ENCODE measurements at regions not wholly inside any gene's neighbourhood (a gene's known extent, or its start where the extent isn't known, plus 50 kb on each side); places are given as distances from the start of the nearest gene placed in this dataset.
"Not testable (repeated sequence)": the region's sequence is repeated elsewhere in the genome, so short reads cannot be mapped to it uniquely, and the experiment has no call there.

DNA sequence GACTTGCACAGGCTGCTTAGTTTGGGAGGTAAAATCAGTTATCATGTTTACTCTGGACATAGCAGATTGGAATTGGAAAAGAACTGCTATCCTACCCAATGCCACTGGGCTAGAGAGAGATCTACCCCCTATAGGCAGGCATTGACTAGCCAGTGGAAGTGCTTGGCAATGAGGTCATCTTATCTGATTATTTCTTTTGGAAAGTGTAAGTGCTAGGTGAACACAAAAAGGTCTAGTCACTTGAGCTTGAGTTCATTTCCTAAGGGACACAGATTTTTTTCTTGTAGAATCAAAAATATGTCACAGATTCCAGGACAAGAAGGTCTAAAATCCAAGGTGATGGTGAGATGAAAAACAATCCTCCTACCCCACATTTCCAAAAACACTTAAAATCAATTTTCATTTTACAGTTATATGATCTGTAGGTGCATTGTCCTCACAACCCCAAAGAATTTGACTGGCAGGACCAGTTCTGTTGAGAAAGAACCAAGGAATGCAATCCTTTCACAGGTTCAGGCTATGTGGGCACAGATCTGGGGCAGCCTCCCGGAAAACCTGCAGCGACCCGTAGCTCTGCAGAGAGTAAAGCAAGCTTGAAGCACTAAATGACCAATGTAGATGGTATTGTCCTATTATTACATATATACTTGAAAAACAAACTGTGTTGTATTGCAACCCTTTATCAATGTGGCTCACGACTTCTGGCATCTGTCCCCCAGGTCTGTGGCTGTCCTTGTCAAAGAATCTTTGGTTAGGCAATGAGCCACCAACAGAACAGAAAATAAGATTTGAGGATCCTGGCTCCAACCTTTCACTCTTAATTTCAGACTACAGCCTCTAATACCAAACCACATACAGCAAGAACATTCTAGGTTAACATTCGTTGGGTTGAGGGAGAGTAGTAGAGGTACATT is 67.3 kb upstream of the ADTRP start:
- BruUV-seq (replicated peaks), result no TSS peak
- ChIA-PET CTCF (no interaction called here), POLR2A (no interaction called here)
- no peaks in the 10 kb centered on the region for H3K27me3 ChIP-seq (ENCODE audit: control insufficient read depth, insufficient read depth, low read length)
- no peak overlapping the region for H3K27ac ChIP-seq (ENCODE audit: low read length)
- in situ Hi-C loops (cut with HindIII; ENCODE audit: low pct_unique_long_range_greater_than_20kb, low sequenced_read_pairs), result no loop called here
- H3K9me3 ChIP-seq (ENCODE audit: control insufficient read depth, insufficient read depth, low read depth, low read length), result no peaks in the 10 kb centered on the region
- intact Hi-C loops (cut with micrococcal nuclease; ENCODE audit: unreplicated experiment), result no loop called here
- no peak for ATAC-seq
- H3K4me1 ChIP-seq (ENCODE audit: control insufficient read depth, insufficient read depth, low read length), result no peaks in the 10 kb centered on the region
- DNase-seq (ENCODE audit: low read depth, low spot score), result no peak
- TF ChIP-seq, protein P1, sequence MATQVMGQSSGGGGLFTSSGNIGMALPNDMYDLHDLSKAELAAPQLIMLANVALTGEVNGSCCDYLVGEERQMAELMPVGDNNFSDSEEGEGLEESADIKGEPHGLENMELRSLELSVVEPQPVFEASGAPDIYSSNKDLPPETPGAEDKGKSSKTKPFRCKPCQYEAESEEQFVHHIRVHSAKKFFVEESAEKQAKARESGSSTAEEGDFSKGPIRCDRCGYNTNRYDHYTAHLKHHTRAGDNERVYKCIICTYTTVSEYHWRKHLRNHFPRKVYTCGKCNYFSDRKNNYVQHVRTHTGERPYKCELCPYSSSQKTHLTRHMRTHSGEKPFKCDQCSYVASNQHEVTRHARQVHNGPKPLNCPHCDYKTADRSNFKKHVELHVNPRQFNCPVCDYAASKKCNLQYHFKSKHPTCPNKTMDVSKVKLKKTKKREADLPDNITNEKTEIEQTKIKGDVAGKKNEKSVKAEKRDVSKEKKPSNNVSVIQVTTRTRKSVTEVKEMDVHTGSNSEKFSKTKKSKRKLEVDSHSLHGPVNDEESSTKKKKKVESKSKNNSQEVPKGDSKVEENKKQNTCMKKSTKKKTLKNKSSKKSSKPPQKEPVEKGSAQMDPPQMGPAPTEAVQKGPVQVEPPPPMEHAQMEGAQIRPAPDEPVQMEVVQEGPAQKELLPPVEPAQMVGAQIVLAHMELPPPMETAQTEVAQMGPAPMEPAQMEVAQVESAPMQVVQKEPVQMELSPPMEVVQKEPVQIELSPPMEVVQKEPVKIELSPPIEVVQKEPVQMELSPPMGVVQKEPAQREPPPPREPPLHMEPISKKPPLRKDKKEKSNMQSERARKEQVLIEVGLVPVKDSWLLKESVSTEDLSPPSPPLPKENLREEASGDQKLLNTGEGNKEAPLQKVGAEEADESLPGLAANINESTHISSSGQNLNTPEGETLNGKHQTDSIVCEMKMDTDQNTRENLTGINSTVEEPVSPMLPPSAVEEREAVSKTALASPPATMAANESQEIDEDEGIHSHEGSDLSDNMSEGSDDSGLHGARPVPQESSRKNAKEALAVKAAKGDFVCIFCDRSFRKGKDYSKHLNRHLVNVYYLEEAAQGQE (IDR thresholded peaks at IDR 0.05; ENCODE audit: insufficient read depth in 1 of 2, low read depth in 2 of 2, low read length in 1 of 2), result no peak
- TF ChIP-seq SIN3A (IDR thresholded peaks at IDR 0.05; ENCODE audit: borderline replicate concordance, insufficient read depth, low read depth, low read length), result no peak
- TF ChIP-seq, protein P2, sequence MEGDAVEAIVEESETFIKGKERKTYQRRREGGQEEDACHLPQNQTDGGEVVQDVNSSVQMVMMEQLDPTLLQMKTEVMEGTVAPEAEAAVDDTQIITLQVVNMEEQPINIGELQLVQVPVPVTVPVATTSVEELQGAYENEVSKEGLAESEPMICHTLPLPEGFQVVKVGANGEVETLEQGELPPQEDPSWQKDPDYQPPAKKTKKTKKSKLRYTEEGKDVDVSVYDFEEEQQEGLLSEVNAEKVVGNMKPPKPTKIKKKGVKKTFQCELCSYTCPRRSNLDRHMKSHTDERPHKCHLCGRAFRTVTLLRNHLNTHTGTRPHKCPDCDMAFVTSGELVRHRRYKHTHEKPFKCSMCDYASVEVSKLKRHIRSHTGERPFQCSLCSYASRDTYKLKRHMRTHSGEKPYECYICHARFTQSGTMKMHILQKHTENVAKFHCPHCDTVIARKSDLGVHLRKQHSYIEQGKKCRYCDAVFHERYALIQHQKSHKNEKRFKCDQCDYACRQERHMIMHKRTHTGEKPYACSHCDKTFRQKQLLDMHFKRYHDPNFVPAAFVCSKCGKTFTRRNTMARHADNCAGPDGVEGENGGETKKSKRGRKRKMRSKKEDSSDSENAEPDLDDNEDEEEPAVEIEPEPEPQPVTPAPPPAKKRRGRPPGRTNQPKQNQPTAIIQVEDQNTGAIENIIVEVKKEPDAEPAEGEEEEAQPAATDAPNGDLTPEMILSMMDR (IDR thresholded peaks at IDR 0.05), result no peak
- no peak for TF ChIP-seq TCF7L2 (IDR thresholded peaks at IDR 0.05; ENCODE audit: low read depth, low read length)
- no peak overlapping the region for H3K4me3 ChIP-seq (ENCODE audit: low read depth in 2 of 2, low read length in 2 of 2)
- H3K36me3 ChIP-seq (ENCODE audit: control insufficient read depth, insufficient read depth, low read length), result no peaks in the 10 kb centered on the region

DNA sequence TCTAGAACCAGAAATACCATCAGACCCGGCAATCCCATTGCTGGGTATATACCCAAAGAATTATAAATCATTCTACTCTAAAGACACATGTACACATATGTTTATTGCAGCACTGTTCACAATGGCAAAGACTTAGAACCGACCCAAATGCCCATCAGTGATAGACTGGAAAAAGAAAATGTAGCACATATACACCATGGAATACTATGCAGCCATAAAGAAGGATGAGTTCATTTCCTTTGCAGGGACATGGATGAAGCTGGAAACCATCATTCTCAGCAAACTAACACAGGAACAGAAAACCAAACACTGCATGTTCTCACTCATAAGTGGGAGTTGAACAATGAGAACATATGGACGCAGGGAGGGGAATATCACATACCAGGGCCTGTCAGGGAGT is 64.2 kb upstream of the ADTRP start:
- BruUV-seq (replicated peaks); H3K4me3 ChIP-seq (ENCODE audit: low read depth in 2 of 2, low read length in 2 of 2); DNase-seq (ENCODE audit: low read depth, low spot score); in situ Hi-C loops (cut with HindIII; ENCODE audit: low pct_unique_long_range_greater_than_20kb, low sequenced_read_pairs); intact Hi-C loops (cut with micrococcal nuclease; ENCODE audit: unreplicated experiment); H3K9me3 ChIP-seq (ENCODE audit: control insufficient read depth, insufficient read depth, low read depth, low read length); POLR2A ChIA-PET; H3K27me3 ChIP-seq (ENCODE audit: control insufficient read depth, insufficient read depth, low read length); CTCF ChIA-PET; H3K4me1 ChIP-seq (ENCODE audit: control insufficient read depth, insufficient read depth, low read length); H3K27ac ChIP-seq (ENCODE audit: low read length); H3K36me3 ChIP-seq (ENCODE audit: control insufficient read depth, insufficient read depth, low read length); ATAC-seq: not testable (repeated sequence)

DNA sequence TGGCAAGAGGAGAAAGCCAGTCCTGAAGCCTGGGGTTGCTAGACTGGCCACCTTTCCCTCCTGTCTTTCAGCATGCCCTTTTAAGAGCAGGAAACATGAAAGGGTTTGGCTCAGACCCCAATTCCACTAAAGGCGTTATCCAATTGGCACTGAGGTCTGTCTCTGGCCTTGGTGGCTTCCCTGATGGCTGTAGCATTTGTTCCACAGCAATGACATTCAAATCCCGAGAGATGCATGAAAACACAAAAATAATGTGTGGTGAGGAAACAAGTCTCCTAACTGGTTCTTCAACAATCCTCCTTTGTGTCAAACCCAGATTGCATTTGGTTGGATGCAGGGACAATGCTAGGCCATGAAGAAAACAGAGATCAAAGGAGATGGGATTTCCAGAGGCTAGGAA is 56.5 kb upstream of the ADTRP start:
- in situ Hi-C loops (cut with HindIII; ENCODE audit: low pct_unique_long_range_greater_than_20kb, low sequenced_read_pairs) (no loop called here), intact Hi-C loops (cut with micrococcal nuclease; ENCODE audit: unreplicated experiment) (no loop called here)
- ChIA-PET CTCF (no interaction called here), POLR2A (no interaction called here)
- Histone ChIP-seq H3K27ac (ENCODE audit: low read length) (no peak overlapping the region), H3K36me3 (ENCODE audit: control insufficient read depth, insufficient read depth, low read length) (no peaks in the 10 kb centered on the region), H3K27me3 (ENCODE audit: control insufficient read depth, insufficient read depth, low read length) (no peaks in the 10 kb centered on the region), H3K9me3 (ENCODE audit: control insufficient read depth, insufficient read depth, low read depth, low read length) (no peaks in the 10 kb centered on the region), H3K4me1 (ENCODE audit: control insufficient read depth, insufficient read depth, low read length) (no peaks in the 10 kb centered on the region), H3K4me3 (ENCODE audit: low read depth in 2 of 2, low read length in 2 of 2) (no peak overlapping the region)
- TF ChIP-seq, protein P2 (IDR thresholded peaks at IDR 0.05), result no peak
- TF ChIP-seq TCF7L2 (IDR thresholded peaks at IDR 0.05; ENCODE audit: low read depth, low read length) (no peak), POLR2AphosphoS5 (IDR thresholded peaks at IDR 0.05; ENCODE audit: low read depth, low read length) (no peak)
- TF ChIP-seq, protein P1 (IDR thresholded peaks at IDR 0.05; ENCODE audit: insufficient read depth in 1 of 2, low read depth in 2 of 2, low read length in 1 of 2), result no peak
- DNase-seq (ENCODE audit: low read depth, low spot score) (no peak), ATAC-seq (no peak)
- BruUV-seq (replicated peaks), result no TSS peak
